Neural progenitor cell (in vitro differentiated cells): ENCODE measurements at regions not wholly inside any gene's neighbourhood (a gene's known extent, or its start where the extent isn't known, plus 50 kb on each side); places are given as distances from the start of the nearest gene placed in this dataset.

Experiments
- DNase-seq: peaks from one replicate; pipeline ENCODE4 v3.0.0-alpha.2; 2016; ENCODE audit warnings: low spot score
- H2AFZ ChIP-seq: fragments of 200-600 bp; sonication (generic); replicated peaks from 2 replicates; pipeline ENCODE4 v1.6.1; 2016; ENCODE audit warnings: antibody characterized with exemption
- H3F3A ChIP-seq: fragments of 200-600 bp; sonication (generic); 2 replicates; pipeline ENCODE4 v1.6.1; 2016; ENCODE audit warnings: antibody characterized with exemption, low read depth
- H3K27ac ChIP-seq: fragments of 200-600 bp; sonication (generic); 2 replicates; pipeline ENCODE4 v1.5.1; 2016; ENCODE audit warnings: mild to moderate bottlenecking
- H3K27me3 ChIP-seq: fragments of 200-600 bp; sonication (generic); 2 replicates; pipeline ENCODE4 v1.6.1; 2016; ENCODE audit warnings: mild to moderate bottlenecking, moderate library complexity
- H3K36me3 ChIP-seq: fragments of 200-600 bp; sonication (generic); 2 replicates; pipeline ENCODE4 v1.5.1; 2016
- H3K4me1 ChIP-seq: fragments of 200-600 bp; sonication (generic); 2 replicates; pipeline ENCODE4 v1.6.1; 2016; ENCODE audit warnings: mixed run types
- H3K4me2 ChIP-seq: fragments of 200-600 bp; sonication (generic); 2 replicates; pipeline ENCODE4 v1.6.1; 2016
- H3K4me3 ChIP-seq: fragments of 200-600 bp; sonication (generic); 2 replicates; pipeline ENCODE4 v1.5.1; 2016
- H3K79me2 ChIP-seq: fragments of 200-600 bp; sonication (generic); 2 replicates; pipeline ENCODE4 v1.6.1; 2016; ENCODE audit warnings: low read depth
- H3K9ac ChIP-seq: fragments of 200-600 bp; sonication (generic); 2 replicates; pipeline ENCODE4 v1.6.1; 2016
- H3K9me3 ChIP-seq: fragments of 200-600 bp; sonication (generic); 2 replicates; pipeline ENCODE4 v1.5.1; 2016; ENCODE audit warnings: low read depth
- H4K20me1 ChIP-seq: fragments of 200-600 bp; sonication (generic); 2 replicates; pipeline ENCODE4 v1.6.1; 2016; ENCODE audit warnings: low read depth
- H3K27ac Mint-ChIP-seq: 3 replicates; pipeline ENCODE4 v1.8.0; 2021; ENCODE audit warnings: mixed read lengths
- H3K27me3 Mint-ChIP-seq: 2 replicates; pipeline ENCODE4 v1.8.0; 2022; ENCODE audit warnings: low read depth, mild to moderate bottlenecking, inconsistent platforms, moderate library complexity, mixed read lengths; ENCODE audit not compliant: insufficient read depth
- H3K36me3 Mint-ChIP-seq: 3 replicates; pipeline ENCODE4 v1.8.0; 2021; ENCODE audit warnings: mixed read lengths
- H3K4me1 Mint-ChIP-seq: 3 replicates; pipeline ENCODE4 v1.8.0; 2021; ENCODE audit warnings: mixed read lengths
- H3K4me3 Mint-ChIP-seq: 3 replicates; pipeline ENCODE4 v1.8.0; 2021; ENCODE audit warnings: mild to moderate bottlenecking, moderate library complexity, mixed read lengths
- H3K9me3 Mint-ChIP-seq: 3 replicates; pipeline ENCODE4 v1.8.0; 2020; ENCODE audit warnings: mixed read lengths
- EZH2 ChIP-seq: fragments of 200-600 bp; sonication (generic); IDR thresholded peaks from 2 replicates; pipeline ENCODE4 v1.6.1; 2017; ENCODE audit warnings: antibody characterized with exemption, mild to moderate bottlenecking, moderate library complexity
- EZH2phosphoT487 ChIP-seq: fragments of 200-600 bp; sonication (generic); IDR thresholded peaks from 2 replicates; pipeline ENCODE4 v1.6.1; 2017; ENCODE audit warnings: antibody characterized with exemption
- TF ChIP-seq, protein P1 (sequence below): fragments of 200-600 bp; sonication (generic); IDR thresholded peaks from 2 replicates; pipeline ENCODE4 v1.5.1; 2017; ENCODE audit warnings: antibody characterized with exemption, mild to moderate bottlenecking

- H3K4me1 Mint-ChIP-seq: no peaks in the 10 kb centered on the region
- no peak overlapping the region for H3K4me2 ChIP-seq
- H3K36me3 Mint-ChIP-seq: no peaks in the 10 kb centered on the region
- no peaks in the 10 kb centered on the region for H3K27me3 Mint-ChIP-seq
- no peaks in the 10 kb centered on the region for H3K27me3 ChIP-seq
- H3K27ac Mint-ChIP-seq: no peak overlapping the region
- no peak overlapping the region for H3K9ac ChIP-seq
- TF ChIP-seq EZH2: no peak
- TF ChIP-seq, protein P1, sequence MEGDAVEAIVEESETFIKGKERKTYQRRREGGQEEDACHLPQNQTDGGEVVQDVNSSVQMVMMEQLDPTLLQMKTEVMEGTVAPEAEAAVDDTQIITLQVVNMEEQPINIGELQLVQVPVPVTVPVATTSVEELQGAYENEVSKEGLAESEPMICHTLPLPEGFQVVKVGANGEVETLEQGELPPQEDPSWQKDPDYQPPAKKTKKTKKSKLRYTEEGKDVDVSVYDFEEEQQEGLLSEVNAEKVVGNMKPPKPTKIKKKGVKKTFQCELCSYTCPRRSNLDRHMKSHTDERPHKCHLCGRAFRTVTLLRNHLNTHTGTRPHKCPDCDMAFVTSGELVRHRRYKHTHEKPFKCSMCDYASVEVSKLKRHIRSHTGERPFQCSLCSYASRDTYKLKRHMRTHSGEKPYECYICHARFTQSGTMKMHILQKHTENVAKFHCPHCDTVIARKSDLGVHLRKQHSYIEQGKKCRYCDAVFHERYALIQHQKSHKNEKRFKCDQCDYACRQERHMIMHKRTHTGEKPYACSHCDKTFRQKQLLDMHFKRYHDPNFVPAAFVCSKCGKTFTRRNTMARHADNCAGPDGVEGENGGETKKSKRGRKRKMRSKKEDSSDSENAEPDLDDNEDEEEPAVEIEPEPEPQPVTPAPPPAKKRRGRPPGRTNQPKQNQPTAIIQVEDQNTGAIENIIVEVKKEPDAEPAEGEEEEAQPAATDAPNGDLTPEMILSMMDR: no peak
- TF ChIP-seq EZH2phosphoT487: no peak
- no peak overlapping the region for H3K27ac ChIP-seq
- no peaks in the 10 kb centered on the region for H3K9me3 ChIP-seq
- H3K79me2 ChIP-seq: no peaks in the 10 kb centered on the region
- H4K20me1 ChIP-seq: no peaks in the 10 kb centered on the region
- H3K4me3 ChIP-seq: no peak overlapping the region
- no peak for DNase-seq
- H3K4me1 ChIP-seq: no peaks in the 10 kb centered on the region
- H3F3A ChIP-seq: no peaks in the 10 kb centered on the region
- no peaks in the 10 kb centered on the region for H3K9me3 Mint-ChIP-seq
- no peak overlapping the region for H2AFZ ChIP-seq
- no peak overlapping the region for H3K4me3 Mint-ChIP-seq
- no peaks in the 10 kb centered on the region for H3K36me3 ChIP-seq
Measured at GRCh38 chr1:79976287-79976686, 969.8 kb upstream of the ADGRL4 start.

DNA sequence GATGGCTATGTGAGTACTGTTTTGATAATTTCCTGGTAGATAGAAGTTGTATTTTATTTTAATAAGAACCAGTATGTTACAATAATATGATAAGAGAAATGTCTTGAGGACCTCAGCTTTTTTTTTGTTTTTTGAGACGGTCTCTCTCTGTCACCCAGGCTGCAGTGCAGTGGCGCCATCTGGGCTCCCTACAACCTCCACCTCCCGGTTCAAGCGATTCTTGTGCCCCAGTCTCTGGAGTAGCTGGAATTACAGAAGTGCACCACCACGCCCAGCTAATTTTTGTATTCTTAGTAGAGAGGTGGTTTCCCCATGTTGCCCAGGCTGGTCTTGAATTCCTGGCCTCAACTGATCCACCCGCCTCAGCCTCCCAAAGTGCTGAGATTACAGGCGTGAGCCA is 968.1 kb upstream of the ADGRL4 start:
- Mint-ChIP-seq H3K27ac (no peak overlapping the region), H3K27me3 (no peaks in the 10 kb centered on the region), H3K9me3 (no peaks in the 10 kb centered on the region), H3K4me1 (peaks cover 2% of the 10 kb centered on the region), H3K36me3 (no peaks in the 10 kb centered on the region), H3K4me3 (no peak overlapping the region)
- DNase-seq: peak; percentile 9
- Histone ChIP-seq H3K9ac (no peak overlapping the region), H2AFZ (no peak overlapping the region), H3K9me3 (no peaks in the 10 kb centered on the region), H4K20me1 (no peaks in the 10 kb centered on the region), H3K79me2 (no peaks in the 10 kb centered on the region), H3K4me1 (peaks cover 7% of the 10 kb centered on the region), H3K36me3 (no peaks in the 10 kb centered on the region), H3K27me3 (no peaks in the 10 kb centered on the region), H3K4me3 (no peak overlapping the region), H3K27ac (no peak overlapping the region), H3K4me2 (no peak overlapping the region), H3F3A (no peaks in the 10 kb centered on the region)
- no peak for TF ChIP-seq EZH2
- TF ChIP-seq EZH2phosphoT487: no peak
- TF ChIP-seq, protein P1: peak; percentile 35

- no peaks in the 10 kb centered on the region for H3K27me3 Mint-ChIP-seq
- H3K9me3 Mint-ChIP-seq: peaks cover 3% of the 10 kb centered on the region
- Histone ChIP-seq H3F3A (no peaks in the 10 kb centered on the region), H3K4me1 (peaks cover 7% of the 10 kb centered on the region), H3K4me2 (no peak overlapping the region), H2AFZ (no peak overlapping the region), H3K9ac (no peak overlapping the region), H3K9me3 (no peaks in the 10 kb centered on the region), H3K27ac (no peak overlapping the region), H4K20me1 (no peaks in the 10 kb centered on the region), H3K79me2 (no peaks in the 10 kb centered on the region), H3K36me3 (no peaks in the 10 kb centered on the region), H3K4me3 (no peak overlapping the region), H3K27me3 (no peaks in the 10 kb centered on the region)
- TF ChIP-seq, protein P1: no peak
- TF ChIP-seq EZH2phosphoT487 (no peak), EZH2 (no peak)
- no peak overlapping the region for H3K27ac Mint-ChIP-seq
- H3K36me3 Mint-ChIP-seq: no peaks in the 10 kb centered on the region
- DNase-seq: peak; percentile 13
- H3K4me1 Mint-ChIP-seq: peaks cover 2% of the 10 kb centered on the region
- no peak overlapping the region for H3K4me3 Mint-ChIP-seq
Measured at GRCh38 chr1:79969886-79970285, 963.4 kb upstream of the ADGRL4 start.

DNA sequence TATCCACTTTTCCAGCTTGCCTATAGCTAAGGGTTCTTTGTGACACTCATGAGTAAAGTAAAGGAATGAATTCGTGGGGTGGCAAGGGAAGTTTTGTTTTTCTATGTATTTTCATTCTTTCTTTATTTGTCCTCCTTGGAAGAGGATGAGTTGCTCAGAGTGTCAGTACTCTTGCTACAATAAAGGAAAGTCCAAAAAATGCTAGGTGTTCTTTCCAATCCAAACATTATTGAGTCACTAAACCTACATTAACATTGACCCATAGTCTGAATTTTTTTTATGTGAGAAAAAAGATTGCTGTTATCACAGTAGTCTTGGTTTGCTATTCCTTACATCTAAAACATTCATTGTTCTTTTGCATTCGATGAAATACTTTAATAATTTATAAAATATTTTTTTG is 959.9 kb upstream of the ADGRL4 start:
- Mint-ChIP-seq H3K4me1 (peaks cover 2% of the 10 kb centered on the region), H3K27me3 (peaks cover 2% of the 10 kb centered on the region), H3K36me3 (no peaks in the 10 kb centered on the region), H3K27ac (no peak overlapping the region), H3K9me3 (peaks cover 7% of the 10 kb centered on the region), H3K4me3 (no peak overlapping the region)
- Histone ChIP-seq H3F3A (no peaks in the 10 kb centered on the region), H3K4me3 (no peak overlapping the region), H3K4me2 (no peak overlapping the region), H2AFZ (no peak overlapping the region), H4K20me1 (no peaks in the 10 kb centered on the region), H3K9ac (no peak overlapping the region), H3K9me3 (no peaks in the 10 kb centered on the region), H3K36me3 (no peaks in the 10 kb centered on the region), H3K27ac (no peak overlapping the region), H3K79me2 (no peaks in the 10 kb centered on the region), H3K27me3 (no peaks in the 10 kb centered on the region), H3K4me1 (peaks cover 7% of the 10 kb centered on the region)
- no peak for TF ChIP-seq EZH2phosphoT487
- TF ChIP-seq EZH2: no peak
- TF ChIP-seq, protein P1: no peak
- no peak for DNase-seq
